Astrocyte of the cerebellum (primary cell): ENCODE measurements at regions not wholly inside any gene's neighbourhood (a gene's known extent, or its start where the extent isn't known, plus 50 kb on each side); places are given as distances from the start of the nearest gene placed in this dataset.
"Not testable (repeated sequence)": the region's sequence is repeated elsewhere in the genome, so short reads cannot be mapped to it uniquely, and the experiment has no call there.

Experiments used
- DNase-seq: peaks from one replicate; pipeline ENCODE4 v3.0.0-alpha.2; 2011; ENCODE audit warnings: low read depth
- H3K4me3 ChIP-seq: 2 replicates; pipeline ENCODE4 v1.5.1; 2011; ENCODE audit warnings: mild to moderate bottlenecking, low read depth, low read length, moderate library complexity
- CTCF ChIP-seq: IDR thresholded peaks from 2 replicates; pipeline ENCODE4 v1.5.1; 2012; ENCODE audit warnings: low read length, low read depth, moderate library complexity, mild to moderate bottlenecking; ENCODE audit errors: missing control alignments
- in situ Hi-C: cut with HindIII; loops from 2 replicates; pipeline ENCODE4 v1.10.0; 2017; ENCODE audit warnings: low sequenced_read_pairs

GRCh38 chr2:21822505-21822904 lies 698.7 kb downstream of the TDRD15 start:
- no peak for DNase-seq
- in situ Hi-C loops = no loop called here
- TF ChIP-seq CTCF = no peak
- H3K4me3 ChIP-seq = no peak overlapping the region

DNA sequence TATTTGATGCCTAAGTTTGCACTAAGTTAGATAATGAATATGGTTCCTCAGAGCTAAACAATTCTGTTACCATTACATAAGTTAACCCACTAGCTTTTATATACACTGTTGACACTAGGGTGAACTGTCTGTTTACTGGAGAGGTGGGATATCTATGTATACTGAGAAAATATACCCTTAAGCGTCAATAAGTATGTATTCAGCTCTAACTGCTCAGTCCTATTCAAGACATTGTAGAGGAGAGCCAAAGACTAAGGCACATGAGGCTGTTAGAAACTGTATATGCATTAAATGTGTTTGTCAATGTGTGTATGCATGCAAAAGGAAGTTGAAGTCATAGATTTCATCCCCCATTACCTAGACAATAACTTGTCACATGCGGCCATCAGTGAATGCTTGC lies 710.0 kb downstream of the TDRD15 start:
- no peak for DNase-seq
- H3K4me3 ChIP-seq = no peak overlapping the region
- no peak for TF ChIP-seq CTCF
- in situ Hi-C loops = no loop called here

- H3K4me3 ChIP-seq = no peak overlapping the region
- in situ Hi-C loops = no loop called here
- DNase-seq = no peak
- no peak for TF ChIP-seq CTCF
Observed at GRCh38 chr2:21836261-21836660, 712.5 kb downstream of the TDRD15 start.

GRCh38 chr2:21836719-21837118 lies 713.0 kb downstream of the TDRD15 start:
- no peak for DNase-seq
- TF ChIP-seq CTCF = no peak
- in situ Hi-C loops = no loop called here
- no peak overlapping the region for H3K4me3 ChIP-seq

GRCh38 chr2:21837168-21837960 lies 713.6 kb downstream of the TDRD15 start:
- no peak for TF ChIP-seq CTCF
- no peak overlapping the region for H3K4me3 ChIP-seq
- peak; percentile 36 for DNase-seq
- in situ Hi-C loops = no loop called here

GRCh38 chr2:21841341-21841740 lies 717.6 kb downstream of the TDRD15 start:
- no peak for TF ChIP-seq CTCF
- in situ Hi-C loops = no loop called here
- H3K4me3 ChIP-seq = no peak overlapping the region
- no peak for DNase-seq

DNA sequence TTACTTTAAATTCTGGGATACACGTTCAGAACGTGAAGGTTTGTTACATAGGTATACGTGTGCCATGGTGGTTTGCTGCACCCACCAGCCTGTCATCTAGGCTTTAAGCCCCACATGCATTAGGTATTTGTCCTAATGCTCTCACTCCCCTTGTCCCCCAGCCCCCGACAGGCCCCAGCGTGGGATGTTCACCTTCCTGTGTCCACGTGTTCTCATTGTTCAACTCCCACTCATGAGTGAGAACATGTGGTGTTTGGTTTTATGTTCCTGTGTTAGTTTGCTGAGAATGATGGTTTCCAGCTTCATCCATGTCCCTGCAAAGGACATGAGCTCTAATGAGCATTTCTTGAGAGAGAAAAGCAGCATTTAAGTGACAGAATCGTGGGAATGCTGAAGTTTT lies 726.6 kb downstream of the TDRD15 start:
- in situ Hi-C loops, H3K4me3 ChIP-seq, DNase-seq: not testable (repeated sequence)
